NCI-H146 treated with DMSO at 0.1 percent for 48 hours (cell line): ENCODE measurements at regions not wholly inside any gene's neighbourhood (a gene's known extent, or its start where the extent isn't known, plus 50 kb on each side); places are given as distances from the start of the nearest gene placed in this dataset.

ENCODE experiments used
- DNase-seq: peaks from one replicate; lab custom pipeline; 2025; ENCODE audit not compliant: unreplicated experiment; lab: John Stamatoyannopoulos, UW

DNA sequence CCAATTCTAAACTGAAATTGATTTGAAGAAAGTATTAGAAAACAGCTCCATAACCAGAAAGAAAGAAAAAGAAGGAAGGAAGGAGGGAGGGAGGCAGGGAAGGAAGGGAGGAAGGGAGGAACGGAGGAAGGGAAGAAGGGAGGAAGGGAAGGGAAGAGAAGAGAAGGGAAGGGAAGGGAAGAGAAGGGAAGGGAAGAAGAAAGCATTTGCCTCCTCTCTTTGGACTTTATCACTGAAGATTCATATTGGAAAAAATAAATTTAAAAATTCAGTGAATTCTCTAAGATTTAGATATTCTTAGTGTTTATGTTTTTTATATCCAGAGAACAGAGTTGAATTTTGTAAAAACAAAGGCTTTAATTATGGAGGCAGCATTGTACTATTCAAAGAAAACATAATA is 68.5 kb upstream of the NXT1 start:
- DNase-seq, result no peak

DNA sequence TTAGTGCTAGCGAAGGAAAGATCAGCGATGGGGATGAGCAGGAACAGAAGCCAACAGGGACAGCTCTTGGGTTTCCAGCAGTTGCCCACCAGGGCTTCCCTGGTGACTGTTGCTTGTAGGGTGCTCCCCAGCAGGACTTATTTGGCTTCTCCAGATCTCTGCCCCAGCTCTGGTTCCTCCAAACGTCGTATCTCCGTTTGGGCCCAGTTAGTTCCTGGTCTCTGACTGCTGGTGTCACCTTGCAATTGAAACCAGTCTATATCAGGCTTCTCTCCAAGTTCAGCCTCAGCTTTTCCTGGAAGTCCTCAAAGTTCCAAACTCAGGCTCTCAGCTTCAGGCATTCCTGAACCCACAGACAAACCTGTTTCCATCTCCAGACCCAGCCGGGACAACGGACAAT is 70.8 kb upstream of the NXT1 start:
- DNase-seq, result no peak

DNA sequence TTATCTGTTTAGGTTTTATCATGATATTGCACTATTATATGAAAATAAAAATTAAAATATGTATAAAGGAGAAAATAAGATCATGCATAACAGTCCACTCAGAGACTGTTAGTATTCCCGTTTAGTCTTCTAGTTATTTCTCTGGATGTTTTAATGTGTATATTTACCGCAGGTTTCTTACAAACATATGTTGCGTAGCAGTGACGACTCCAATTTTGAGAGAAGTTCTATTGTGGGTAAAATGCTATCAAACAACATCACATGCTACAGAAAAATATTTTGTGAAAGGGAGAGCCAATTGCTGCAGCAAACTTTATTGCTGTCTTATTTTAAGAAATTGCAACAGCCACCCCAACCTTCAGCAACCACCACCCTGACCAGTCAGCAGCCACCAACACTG is 72.4 kb upstream of the NXT1 start:
- DNase-seq, result no peak

DNA sequence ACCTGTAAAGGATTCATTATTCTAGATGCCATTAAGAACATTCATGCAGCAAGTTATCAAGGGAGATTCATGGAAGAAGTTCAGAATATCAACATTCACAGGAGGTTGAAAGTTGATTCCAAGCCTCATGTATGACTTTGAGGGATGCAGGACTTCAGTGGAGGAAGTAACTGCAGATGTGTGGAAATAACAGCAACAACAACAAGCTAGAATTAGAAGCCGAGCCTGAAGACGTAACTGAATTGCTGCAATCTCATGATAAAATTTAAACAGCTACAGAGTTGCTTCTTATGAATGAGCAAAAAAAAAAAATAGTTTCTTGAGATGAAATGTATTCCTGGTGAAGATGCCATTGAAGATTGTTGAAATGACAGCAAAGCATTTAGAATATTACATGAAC is 73.3 kb upstream of the NXT1 start:
- DNase-seq, result no peak

DNA sequence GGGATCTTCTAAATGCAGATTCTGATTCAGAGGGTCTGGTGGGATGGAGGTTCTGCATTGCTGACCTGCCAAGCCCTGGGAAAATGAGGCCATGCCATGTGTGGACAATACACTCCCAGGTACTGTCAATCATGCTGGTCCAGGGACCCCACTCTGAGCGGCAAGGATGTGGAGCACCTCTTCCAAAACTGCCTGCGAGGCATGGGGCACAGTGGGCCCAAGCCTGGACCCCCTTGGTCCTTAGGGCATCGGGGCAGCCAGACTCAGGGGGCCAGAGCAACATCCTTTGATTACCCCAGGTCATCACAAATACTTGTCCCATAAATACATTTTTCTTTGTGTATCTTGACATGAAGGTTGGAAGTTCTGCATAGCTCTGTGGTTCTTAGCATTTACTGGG is 76.8 kb upstream of the NXT1 start:
- DNase-seq, result no peak

DNA sequence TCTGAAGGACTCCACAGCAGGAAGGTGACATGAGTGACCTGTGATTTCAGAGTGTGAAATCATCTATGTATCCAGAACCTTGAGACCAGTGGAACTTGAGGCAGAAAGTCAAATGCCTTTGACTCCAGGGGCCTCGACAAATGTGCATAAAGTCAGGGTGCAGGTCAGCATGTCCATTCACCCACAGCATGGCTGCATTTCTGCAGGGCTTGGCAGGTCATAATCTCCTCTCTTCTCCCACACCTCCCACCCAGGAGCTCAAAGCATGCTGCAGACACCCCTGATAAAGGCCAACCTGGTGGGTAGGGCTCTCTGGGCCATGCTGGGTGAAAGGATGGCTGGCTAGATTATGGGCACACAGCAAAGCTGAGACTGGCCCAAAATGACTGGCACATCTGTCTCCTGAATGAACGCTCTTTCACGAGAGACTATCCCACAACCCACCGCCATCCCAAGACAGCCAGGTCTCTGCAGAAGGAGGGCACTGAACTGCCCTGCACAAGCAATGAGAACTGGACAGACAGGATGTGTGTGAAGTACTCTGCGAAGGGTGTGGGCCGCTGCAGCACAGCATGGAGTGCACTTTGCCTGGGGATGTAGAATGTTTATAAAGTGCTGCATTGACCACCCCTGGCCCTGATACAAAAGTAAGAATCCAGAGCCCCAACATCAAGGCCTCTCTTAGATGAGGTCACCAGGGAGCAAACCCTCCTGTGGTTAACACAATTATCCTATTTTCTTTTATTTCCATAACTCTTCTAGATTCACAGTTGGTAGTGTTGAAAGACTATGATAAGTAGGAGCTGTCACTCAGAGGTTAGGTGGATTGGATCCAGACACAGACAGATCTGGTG is 78.2 kb upstream of the NXT1 start:
- DNase-seq, result no peak

DNA sequence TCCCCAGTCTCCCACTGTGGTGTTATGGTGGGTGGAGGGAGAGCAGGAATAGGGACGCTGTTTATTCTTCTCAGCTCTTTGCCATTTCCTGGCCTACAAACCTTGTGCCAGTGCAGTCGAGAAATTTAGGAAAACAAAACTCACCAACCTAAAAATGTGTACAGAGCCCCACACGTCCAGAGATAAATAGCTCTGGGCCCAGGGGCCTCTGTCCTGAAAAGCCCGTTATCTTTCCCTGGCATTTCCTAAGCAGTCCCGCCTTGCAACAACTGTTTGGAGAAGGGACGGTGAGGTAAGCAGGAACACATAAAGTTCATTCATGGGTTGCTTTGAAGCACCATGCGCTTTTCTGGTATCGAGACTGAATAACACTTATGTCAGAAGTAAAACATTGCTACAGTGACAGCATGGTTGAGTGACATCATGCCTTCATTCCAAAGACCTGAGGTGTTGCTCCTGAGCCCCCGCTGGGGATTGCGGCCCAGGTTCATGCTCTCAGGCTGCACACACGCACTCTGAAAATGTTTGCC is 80.1 kb upstream of the NXT1 start:
- DNase-seq, result no peak

DNA sequence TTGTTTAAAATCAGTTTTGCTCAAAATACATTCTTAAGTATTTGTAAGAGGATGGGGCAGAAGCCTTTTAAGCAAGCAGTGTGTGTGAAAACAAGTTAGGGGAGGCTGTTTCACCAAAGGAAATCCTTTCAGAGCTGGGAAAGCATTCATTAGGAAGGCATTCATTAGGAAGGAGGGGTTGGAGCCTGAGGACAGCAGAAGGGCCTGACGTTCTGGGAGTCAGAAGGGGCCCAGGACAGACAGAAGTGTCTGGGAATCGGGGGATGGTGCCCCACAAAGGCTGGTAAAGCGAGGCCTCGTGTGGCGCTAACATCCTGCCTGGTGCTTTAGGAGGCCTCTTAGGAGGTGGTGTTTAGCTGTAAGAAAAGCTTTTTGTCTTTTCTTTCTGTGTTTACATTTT is 80.6 kb upstream of the NXT1 start:
- DNase-seq, result no peak

DNA sequence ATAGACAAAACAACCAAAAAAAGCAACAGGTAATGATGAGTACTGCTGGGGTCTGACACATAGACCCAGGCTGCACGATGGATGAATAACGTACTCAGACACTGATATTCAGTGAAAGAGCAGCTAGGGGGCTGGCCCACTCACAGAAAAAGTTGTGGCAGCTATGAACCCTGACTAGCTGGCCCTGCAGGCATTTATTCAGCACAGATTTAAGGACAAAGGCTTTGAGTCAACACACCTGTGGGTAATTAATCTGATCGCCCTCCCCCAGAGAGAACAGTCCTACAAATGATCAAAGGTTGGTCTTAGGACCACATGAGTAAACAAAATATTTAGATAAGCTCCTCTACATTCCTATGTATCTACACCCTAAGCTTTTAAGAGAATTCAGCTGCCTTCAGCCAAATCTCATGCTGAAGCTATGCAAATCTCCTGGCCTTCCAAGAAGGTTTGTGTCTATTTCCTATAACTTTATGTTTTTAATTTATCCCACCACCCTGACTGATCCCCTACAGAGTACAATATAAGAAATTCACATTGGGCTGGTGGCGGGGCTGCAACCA is 81.7 kb upstream of the NXT1 start:
- DNase-seq, result no peak

DNA sequence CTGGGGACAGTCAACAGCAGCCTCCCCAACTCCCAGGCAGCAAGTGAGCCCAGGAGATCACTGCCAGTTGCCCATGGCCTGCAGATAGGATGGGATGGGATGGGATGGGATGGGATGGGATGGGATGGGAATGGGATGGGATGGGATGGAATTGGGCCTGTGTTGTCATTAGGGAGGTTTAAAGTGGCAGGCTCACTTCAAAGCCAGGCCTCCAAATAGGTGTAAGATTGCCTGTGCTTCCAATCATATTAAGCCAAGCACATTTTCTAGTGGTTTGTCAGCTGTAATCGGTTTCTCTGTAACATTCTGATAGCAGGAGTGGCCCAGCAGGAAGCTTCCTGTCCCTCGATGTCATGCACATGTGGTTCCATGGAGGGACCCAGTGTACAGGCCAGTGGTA is 82.7 kb upstream of the NXT1 start:
- DNase-seq, result no peak

DNA sequence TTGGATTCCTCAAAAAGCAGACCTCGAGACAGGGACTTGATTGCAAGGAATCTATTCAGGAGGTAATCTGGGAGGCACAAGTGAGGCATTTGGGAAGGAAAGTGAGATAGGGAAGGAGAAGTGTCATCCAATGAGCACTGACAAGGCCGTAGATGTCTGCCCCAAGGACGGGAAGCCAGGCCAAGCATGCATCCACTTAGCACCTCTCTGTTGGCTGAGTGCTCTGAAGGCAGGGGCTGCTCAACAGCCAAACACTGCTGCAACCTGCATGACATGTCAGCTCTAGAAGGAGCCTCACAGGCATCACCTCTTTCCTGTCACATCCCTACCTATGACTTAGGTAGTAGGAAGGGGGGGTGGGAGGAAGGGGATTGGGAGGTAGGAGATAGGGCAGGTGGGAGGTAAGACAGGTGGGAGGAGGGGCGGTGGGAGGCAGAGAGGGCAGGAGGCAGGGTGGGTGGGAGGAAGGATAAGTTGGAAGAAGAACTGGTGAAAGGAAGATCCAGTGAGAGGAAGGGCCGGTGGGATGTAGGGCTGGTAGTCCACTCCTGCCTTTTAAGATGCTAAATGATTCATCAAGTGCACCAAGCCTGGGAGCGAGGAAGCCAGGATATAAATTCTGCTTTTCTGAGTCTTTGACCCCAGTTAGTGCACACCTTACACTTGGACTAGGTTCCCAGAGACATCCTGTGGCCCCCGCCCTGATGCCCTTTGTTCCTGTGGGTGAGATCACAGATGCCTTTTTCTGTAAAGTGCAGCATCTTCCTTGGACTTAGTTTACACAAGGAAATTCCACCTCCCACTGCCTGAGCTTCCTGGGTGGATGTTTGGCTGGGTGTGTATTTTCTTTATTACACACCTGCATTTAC is 83.8 kb upstream of the NXT1 start:
- DNase-seq, result no peak

DNA sequence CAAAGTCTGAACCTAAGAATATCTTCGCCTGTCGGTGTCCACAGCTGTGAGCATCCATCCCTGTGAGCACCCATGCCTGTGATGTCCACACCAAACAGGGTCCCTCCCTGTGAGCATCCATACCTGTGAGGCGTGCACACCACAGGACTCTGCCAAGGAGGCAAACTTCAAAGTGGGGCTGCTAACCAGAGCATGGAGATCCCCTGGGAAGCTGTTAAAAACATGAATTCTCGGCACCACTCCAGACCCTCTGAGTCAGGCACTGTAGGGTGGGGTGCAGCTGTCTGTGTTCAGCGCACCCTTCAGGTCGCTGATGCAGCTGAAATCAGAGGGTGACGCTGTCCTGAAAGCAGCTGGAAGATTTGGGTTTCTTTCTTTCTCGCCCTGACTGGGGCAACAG is 85.4 kb upstream of the NXT1 start:
- DNase-seq, result no peak

DNA sequence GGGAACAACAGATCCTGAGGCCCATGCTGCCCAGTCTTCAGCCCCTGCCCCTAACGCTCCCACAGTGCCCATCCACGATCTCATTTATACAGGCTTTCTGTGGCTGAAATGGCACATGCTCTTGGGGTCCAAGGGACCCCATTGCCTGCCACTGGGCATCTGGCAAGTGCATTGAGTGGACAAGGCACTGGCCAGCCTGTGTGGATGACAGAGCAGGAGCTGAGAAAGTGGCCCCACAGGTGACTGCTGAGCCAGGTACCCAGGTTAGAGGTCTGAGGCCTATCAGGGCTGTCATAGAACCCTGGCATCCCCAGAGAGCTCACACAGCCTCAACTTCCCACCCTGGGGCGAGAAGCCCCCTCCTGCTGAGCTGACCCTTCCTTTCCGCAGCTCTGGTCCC is 86.0 kb upstream of the NXT1 start:
- no peak for DNase-seq

DNA sequence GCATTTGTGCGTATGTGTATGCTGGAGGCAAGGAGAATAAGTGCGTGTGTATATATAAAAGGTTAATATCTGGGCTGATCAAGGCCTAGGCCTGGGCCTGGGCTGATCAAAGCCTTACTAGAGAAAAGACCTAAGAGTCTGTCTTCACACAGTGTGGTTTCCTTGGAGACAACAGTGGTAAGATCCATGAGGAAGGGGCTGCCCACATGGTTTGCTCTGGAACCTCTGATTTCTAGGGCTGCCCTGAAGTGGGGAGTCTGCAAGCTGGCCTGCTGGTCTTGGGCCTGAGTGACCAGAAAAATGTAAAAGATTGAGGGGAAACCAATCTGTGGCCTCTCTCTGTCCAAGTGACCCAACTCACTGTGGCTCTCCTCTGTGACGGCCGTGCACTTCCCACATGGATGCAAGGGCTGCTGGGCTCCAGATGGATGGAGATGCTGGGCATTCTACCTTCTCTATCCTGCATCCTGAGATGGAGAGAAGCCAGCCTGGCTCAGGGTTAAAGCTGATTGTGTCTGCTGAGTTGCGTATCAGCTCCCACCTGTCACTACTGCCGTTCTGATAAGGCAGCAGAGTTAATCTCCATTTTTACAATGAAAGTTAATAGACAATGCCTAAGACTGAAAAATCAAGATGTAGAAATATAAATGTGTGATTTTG is 90.3 kb upstream of the NXT1 start:
- no peak for DNase-seq

DNA sequence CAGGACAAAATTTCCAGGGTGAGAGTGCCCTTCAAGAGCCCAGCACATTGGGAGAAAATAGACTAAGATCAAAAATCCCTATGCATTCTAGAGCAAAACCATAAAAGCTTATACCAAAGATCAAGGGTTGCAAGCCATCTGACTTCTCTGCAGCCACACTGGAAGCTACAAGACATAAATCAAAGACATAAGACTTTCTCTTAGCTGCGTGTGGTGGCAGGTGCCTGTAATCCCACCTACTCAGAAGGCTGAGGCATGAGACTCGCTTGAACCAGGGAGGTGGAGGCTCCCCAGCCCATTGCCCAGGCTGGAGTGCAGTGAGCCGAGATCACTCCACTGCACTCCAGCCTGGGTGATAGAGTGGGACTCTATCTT is 91.9 kb upstream of the NXT1 start:
- DNase-seq, result no peak

DNA sequence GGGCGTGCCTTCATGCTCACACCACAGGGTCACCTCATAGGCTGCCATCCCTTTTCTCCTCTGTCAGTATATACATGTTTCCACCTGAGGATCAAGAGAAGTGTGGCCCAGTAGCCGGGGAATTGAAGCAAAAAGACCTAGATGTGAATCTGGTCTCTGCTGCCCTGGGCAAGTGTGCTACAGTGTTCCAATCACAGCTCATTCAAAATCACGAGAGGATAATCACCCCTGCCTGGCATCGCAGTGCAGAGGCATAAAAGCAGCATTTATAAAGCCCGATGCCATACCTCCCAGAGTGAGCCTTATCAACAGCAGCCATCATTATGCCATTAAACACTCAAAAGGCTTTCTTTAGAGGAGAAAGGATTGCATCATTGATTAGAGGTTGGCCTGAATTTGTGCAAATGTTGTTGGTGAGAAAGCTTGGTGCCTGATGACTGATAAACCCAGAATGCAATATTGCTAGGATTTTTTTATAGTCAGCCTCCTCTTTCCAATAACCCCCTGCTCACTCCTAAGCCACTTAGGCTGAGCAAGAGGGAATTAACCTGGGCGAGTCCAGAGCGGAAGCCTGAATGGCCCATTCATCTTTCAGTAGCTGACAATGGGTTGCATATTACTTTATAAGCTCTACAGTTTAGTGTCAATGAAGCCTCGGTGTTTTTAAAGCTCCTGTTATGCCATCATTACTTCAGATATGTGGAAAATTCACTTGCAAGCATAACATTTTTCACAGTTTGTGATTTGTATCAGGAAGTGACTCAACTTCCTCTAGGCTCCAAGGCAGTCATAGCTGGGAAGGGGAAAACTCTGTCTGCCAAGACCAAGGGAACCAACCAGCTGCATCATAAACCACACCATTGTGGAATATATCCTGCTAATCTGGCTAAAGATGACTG is 92.5 kb upstream of the NXT1 start:
- no peak for DNase-seq

DNA sequence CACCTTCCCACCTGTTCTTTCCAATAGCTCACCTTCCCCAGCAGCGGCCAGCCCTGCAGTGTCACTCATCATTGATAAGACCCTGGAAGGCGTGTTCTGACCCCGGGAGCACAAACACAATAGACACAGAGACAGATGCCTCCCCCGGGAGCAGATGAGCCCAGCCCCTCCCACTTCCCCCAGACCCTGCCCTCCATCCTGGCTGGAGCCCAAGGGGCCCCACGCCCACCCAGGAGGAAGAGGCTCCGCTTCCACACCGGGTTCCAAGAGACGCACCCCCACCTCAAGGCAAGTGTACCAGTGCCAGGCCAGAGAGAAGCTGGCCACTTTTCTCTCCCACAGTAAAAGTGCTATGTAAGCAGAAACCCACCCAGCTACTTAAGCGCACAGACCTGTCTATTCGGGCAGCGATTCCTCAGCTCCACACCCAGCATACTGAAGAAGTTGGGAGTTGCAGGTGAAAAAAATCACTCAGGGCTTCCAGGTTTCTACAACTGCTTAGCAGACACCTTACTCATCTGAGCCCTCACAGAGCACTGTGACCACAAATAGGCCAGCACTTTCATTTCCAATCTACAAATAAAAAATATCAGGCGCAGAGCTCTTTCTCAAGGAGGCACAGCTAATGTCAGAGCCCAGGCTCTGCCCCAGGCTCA is 93.4 kb upstream of the NXT1 start:
- no peak for DNase-seq

DNA sequence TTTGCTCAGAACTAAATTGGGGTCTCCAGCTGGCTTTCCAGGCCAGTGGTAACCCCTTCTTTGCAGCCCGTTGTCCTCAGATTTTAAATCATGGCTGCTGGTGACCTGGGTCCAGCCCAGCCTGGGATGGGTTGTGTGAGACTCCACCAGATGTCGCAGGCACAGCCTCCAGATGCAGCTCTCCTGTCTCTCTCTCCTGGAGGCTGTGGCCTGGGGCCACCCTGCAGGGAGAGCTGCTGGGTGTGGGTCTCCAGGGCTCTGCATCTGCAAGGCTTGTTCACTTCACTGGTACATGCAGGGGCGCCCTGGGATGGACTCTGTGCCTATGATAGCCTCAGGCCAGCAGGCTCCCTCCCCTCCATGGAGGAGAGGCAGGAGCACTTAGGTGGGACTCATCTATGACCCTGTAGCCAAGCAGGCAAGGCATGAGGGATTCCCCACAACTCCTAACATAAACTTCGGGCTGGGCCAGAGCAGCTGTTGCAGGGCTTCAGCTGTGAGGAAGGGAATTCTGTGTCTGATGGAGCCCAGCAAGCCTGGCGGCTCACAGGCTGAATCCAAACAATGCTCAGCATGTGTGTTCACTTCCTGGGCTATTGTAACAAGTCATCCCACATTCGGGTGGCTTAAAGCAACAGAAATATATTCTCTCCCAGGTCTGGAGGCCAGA is 94.7 kb upstream of the NXT1 start:
- DNase-seq, result no peak

DNA sequence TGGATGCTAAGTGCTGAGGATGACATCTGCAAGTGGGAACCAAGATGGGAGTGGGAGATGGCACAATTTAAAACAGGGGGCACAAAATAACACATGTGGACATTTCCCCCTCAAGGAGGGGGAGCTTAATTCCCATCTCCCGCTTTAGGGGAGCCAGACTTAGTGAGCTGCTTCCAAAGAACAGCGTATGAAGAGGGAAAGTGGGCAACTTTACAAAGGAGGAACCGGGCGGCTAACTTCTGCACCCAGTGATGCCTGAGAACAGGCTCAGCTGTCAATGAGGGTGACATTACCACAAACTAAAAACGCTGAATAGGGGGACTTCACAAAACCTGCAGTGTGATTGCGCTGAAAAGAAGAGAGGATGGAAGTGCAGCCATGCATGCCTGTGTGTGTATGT is 95.5 kb upstream of the NXT1 start:
- no peak for DNase-seq
